NT2/D1 (cell line): ENCODE measurements at regions not wholly inside any gene's neighbourhood (a gene's known extent, or its start where the extent isn't known, plus 50 kb on each side); places are given as distances from the start of the nearest gene placed in this dataset.

Source experiments
- DNase-seq: peaks from one replicate; pipeline ENCODE4 v3.0.0-alpha.2; 2011; ENCODE audit warnings: low read depth, low spot score
- H3K27me3 ChIP-seq: 2 replicates; pipeline ENCODE4 v1.6.0; 2011; ENCODE audit warnings: mild to moderate bottlenecking; ENCODE audit not compliant: insufficient read length, insufficient read depth
- H3K36me3 ChIP-seq: 2 replicates; pipeline ENCODE4 v1.6.1; 2011; ENCODE audit warnings: mild to moderate bottlenecking, low read length, mixed read lengths; ENCODE audit not compliant: insufficient read depth, insufficient read length
- H3K4me1 ChIP-seq: 2 replicates; pipeline ENCODE4 v1.5.1; 2011; ENCODE audit not compliant: insufficient read depth, insufficient read length
- H3K4me3 ChIP-seq: 2 replicates; pipeline ENCODE4 v1.5.1; 2011; ENCODE audit warnings: low read depth; ENCODE audit not compliant: insufficient read length
- H3K9ac ChIP-seq: 2 replicates; pipeline ENCODE4 v1.6.0; 2011; ENCODE audit warnings: low read depth; ENCODE audit not compliant: insufficient read length
- H3K9me3 ChIP-seq: 2 replicates; pipeline ENCODE4 v1.5.1; 2011; ENCODE audit warnings: mild to moderate bottlenecking, low read length; ENCODE audit not compliant: insufficient read depth
- SUZ12 ChIP-seq: IDR thresholded peaks from 2 replicates; pipeline ENCODE4 v1.6.1; 2011; ENCODE audit not compliant: insufficient read length, insufficient read depth; ENCODE audit errors: extremely low read depth
- YY1 ChIP-seq: IDR thresholded peaks from 2 replicates; pipeline ENCODE4 v1.6.1; 2011; ENCODE audit not compliant: insufficient read length, insufficient read depth
- ZNF274 ChIP-seq: IDR thresholded peaks from 2 replicates; pipeline ENCODE4 v1.6.1; 2011; ENCODE audit warnings: mild to moderate bottlenecking, low read depth, low read length

DNA sequence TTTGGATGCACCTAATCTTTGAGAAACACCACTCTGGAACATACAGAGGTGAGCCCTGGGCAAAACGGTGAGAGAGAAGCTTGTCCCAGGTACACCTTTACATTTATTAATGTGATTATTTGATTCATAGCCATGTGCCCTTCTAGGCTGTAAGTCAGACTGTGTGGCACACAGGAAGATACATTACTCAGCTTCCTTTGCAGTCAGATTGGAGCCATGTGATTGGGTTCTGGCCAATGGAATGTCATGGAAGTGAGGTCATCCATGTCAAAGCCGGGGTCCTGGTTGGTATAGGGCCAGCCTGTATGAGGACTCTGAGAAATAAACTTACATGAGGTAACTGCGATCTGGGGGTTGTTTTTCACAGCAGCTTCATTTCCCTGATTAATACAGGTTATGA is 106.8 kb upstream of the CD180 start:
- H3K9me3 ChIP-seq, result no peaks in the 10 kb centered on the region
- no peaks in the 10 kb centered on the region for H3K36me3 ChIP-seq
- no peak overlapping the region for H3K9ac ChIP-seq
- TF ChIP-seq YY1 (no peak), ZNF274 (no peak), SUZ12 (no peak)
- no peaks in the 10 kb centered on the region for H3K27me3 ChIP-seq
- no peak for DNase-seq
- H3K4me1 ChIP-seq, result no peaks in the 10 kb centered on the region
- no peak overlapping the region for H3K4me3 ChIP-seq

DNA sequence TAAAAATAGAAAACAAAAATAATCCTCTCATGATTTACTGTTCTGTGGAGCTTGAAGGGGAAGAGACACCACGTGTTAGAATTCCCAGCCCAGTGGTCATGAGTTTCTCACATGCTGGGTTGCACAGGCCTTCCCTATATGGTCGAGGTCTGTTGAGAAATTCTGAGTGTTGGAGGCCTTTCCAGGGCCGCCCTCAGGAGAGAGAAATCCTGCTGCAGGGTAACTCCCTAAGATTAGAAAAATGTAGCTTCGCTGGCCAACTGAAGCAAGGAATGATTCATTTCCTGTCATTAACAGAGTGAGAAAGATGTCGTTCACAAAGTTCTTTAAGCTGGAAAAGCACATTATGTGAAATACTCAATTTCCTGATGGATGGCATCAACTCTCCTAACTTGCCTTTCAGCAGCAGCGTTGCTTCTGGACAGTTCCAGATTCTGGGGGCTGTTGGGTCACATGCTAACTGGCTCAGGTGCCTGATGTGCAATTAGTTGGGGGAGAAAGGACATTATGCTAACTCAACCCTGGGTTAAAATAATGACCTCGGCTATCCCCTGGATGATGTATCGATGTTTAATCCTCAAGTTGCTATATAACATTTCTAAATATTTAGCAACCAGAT is 104.8 kb upstream of the CD180 start:
- Histone ChIP-seq H3K36me3 (no peaks in the 10 kb centered on the region), H3K27me3 (no peaks in the 10 kb centered on the region), H3K4me3 (no peak overlapping the region), H3K9me3 (no peaks in the 10 kb centered on the region), H3K9ac (no peak overlapping the region), H3K4me1 (no peaks in the 10 kb centered on the region)
- TF ChIP-seq ZNF274, result no peak
- TF ChIP-seq YY1, result no peak
- DNase-seq, result no peak

DNA sequence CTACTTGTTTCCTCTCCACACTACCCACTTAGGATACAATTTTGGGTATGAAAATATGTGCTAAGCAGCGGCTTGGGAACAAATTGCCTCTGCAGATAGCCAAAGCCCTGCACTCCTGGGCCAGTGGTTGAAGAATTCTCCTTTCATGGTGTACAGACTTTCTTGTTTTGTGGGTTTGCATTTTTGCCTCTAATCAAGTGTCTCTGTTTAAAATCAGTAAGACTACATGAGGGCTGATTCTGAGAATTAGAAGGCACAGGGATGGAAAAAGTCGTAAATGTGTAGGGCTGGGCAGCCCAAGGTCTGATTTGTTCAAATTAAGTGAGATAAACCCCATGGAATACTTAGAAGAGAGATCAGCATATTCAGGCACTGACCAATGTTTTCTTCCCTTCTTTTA is 103.7 kb upstream of the CD180 start:
- Histone ChIP-seq H3K9me3 (no peaks in the 10 kb centered on the region), H3K4me3 (no peak overlapping the region), H3K27me3 (no peaks in the 10 kb centered on the region), H3K36me3 (no peaks in the 10 kb centered on the region), H3K9ac (no peak overlapping the region), H3K4me1 (no peaks in the 10 kb centered on the region)
- no peak for TF ChIP-seq ZNF274
- no peak for TF ChIP-seq YY1
- no peak for TF ChIP-seq SUZ12
- DNase-seq, result no peak

DNA sequence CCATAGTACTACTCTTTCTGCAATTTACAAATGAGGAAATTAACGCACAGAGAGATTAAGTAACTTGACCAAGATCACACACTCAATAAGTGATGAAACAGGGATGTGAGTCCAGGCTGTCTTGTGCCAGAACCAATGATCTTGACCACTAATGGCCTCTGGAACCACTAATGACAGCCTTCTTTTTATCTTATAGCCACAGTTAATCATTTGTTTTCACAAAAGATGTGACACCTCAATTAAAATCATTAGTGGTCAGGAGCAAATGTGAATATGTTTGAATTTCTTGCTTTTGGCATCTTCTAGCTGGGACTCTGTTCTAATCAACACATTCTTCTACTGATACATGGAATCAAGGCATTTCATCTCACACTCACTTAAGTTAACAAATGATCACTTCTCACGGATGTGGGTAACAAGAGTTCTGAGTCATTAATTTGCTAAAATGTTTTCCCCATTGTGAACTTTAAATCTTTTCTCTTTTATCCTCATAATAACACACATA is 102.7 kb upstream of the CD180 start:
- Histone ChIP-seq H3K9ac (no peak overlapping the region), H3K4me1 (no peaks in the 10 kb centered on the region), H3K27me3 (no peaks in the 10 kb centered on the region), H3K4me3 (no peak overlapping the region), H3K36me3 (no peaks in the 10 kb centered on the region), H3K9me3 (no peaks in the 10 kb centered on the region)
- TF ChIP-seq YY1 (no peak), SUZ12 (no peak), ZNF274 (no peak)
- DNase-seq, result no peak

DNA sequence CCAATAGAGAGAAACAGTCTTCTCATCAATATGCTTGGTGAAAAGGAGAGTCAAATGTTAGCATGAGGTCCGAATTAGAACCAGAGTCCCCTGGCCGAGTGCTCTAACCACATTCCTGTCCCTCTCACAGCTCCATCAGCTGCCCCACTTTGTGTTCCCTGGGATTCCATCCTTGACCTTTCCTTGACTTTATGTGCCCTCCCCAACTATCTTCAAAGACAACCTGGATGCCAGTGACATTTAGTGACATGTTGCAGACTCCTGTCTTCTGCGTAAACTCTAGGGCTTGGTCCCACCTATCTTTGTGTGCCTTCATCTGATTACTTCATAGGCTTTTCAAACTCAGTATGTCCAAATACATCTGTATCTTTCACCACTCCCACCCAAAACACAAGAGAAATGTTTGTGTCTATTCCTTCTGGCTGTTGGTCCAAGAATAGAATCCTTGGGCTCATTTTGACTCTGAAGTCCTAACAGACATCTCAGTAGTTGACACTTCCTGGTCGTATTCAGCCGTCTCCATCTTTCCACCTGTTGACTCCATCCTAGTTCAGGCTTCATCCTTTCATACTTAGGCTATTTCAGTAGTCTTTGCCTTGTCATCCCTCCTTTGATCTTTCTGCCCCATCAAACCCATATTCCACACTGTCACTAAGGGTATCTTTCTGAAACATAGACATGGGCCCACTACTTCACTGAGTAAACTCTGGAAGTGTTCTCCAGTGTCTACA is 101.4 kb upstream of the CD180 start:
- Histone ChIP-seq H3K4me1 (no peaks in the 10 kb centered on the region), H3K9ac (no peak overlapping the region), H3K36me3 (no peaks in the 10 kb centered on the region), H3K27me3 (no peaks in the 10 kb centered on the region), H3K9me3 (no peaks in the 10 kb centered on the region), H3K4me3 (no peak overlapping the region)
- TF ChIP-seq ZNF274, result no peak
- TF ChIP-seq SUZ12, result no peak
- no peak for TF ChIP-seq YY1
- no peak for DNase-seq

DNA sequence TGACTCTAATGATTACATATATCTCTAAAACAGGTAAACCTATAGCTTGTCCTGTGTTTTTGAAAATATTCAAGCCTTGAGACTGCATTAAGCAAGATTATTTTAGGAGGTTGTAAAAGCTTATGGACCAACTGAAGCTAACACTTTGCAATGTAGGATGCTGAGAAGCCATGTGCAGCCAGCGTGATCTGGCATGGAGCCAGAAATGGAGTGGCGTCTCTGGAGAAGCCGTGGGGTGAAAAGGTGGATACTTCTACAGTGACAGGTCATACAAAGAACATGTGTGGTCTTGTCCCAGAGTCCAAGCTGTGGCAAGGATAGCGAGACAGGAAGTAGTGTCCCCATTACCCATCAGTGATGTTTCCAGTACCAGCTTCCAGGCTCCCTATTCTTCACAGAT is 100.8 kb upstream of the CD180 start:
- H3K4me1 ChIP-seq, result no peaks in the 10 kb centered on the region
- H3K36me3 ChIP-seq, result no peaks in the 10 kb centered on the region
- H3K9me3 ChIP-seq, result no peaks in the 10 kb centered on the region
- no peak for DNase-seq
- no peak overlapping the region for H3K9ac ChIP-seq
- no peak overlapping the region for H3K4me3 ChIP-seq
- TF ChIP-seq YY1 (no peak), ZNF274 (no peak), SUZ12 (no peak)
- no peaks in the 10 kb centered on the region for H3K27me3 ChIP-seq

DNA sequence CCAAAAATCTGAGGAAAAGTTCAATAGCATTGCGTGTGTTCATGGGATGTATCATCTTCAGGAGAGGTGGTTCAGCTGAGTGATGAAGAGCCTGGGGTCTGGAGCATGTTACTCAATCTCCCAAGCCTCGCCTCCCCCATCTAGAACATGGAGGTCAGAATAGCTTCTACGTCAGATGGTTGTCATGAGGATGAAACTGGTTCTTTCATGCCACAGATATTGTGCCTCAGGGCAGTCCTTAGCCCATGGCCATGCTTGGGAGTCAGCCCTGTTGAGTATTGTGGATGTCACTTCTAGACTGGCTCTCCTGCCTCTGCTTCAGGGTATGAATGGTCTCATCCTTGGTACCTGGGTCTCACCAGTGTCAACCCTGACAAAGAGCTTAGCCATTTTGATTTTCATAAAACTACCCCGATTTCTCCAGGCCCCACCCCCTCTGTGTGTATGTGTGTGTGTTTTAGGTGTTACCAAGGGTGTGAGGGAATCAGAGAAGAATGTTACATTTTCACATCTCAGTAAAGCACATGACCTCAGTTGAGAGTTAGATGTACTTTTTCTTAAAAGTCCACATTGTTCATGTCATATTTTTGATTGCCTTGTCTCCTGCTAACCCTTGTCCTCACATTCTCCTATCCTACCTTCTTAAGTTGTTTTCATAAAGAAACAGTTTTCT is 97.8 kb upstream of the CD180 start:
- Histone ChIP-seq H3K9me3 (no peaks in the 10 kb centered on the region), H3K4me1 (no peaks in the 10 kb centered on the region)

More for the DNA sequence above, 97.8 kb upstream of the CD180 start:
- DNase-seq, result no peak
- H3K9ac ChIP-seq, result no peak overlapping the region
- H3K27me3 ChIP-seq, result no peaks in the 10 kb centered on the region
- TF ChIP-seq SUZ12 (no peak), ZNF274 (no peak), YY1 (no peak)
- H3K4me3 ChIP-seq, result no peak overlapping the region
- no peaks in the 10 kb centered on the region for H3K36me3 ChIP-seq
